Chondrocyte (in vitro differentiated cells): ENCODE measurements at regions not wholly inside any gene's neighbourhood (a gene's known extent, or its start where the extent isn't known, plus 50 kb on each side); places are given as distances from the start of the nearest gene placed in this dataset.

Source experiments
- DNase-seq: peaks from one replicate; pipeline ENCODE4 v3.0.0; 2021; ENCODE audit warnings: mixed read lengths, low spot score
- H3K27ac Mint-ChIP-seq: one replicate; pipeline ENCODE4 v1.8.0; 2021; ENCODE audit warnings: mild to moderate bottlenecking, moderate library complexity, mixed read lengths; ENCODE audit not compliant: unreplicated experiment
- H3K27me3 Mint-ChIP-seq: 2 replicates; pipeline ENCODE4 v1.8.0; 2021; ENCODE audit warnings: low read depth, mixed read lengths
- H3K36me3 Mint-ChIP-seq: 2 replicates; pipeline ENCODE4 v1.8.0; 2021; ENCODE audit warnings: low read depth, mixed read lengths
- H3K4me1 Mint-ChIP-seq: 2 replicates; pipeline ENCODE4 v1.8.0; 2021; ENCODE audit warnings: low read depth, mild to moderate bottlenecking, mixed read lengths
- H3K4me3 Mint-ChIP-seq: one replicate; pipeline ENCODE4 v1.8.0; 2021; ENCODE audit warnings: mild to moderate bottlenecking, moderate library complexity, mixed read lengths; ENCODE audit not compliant: unreplicated experiment
- H3K9me3 Mint-ChIP-seq: 2 replicates; pipeline ENCODE4 v1.8.0; 2021; ENCODE audit warnings: low read depth, mixed read lengths
- CTCF ChIP-seq: fragments of 200-600 bp; sonication (generic); IDR thresholded peaks from 2 replicates; pipeline ENCODE4 v1.5.0; 2021; ENCODE audit warnings: antibody characterized with exemption, mild to moderate bottlenecking, moderate library complexity

GRCh38 chr10:109412353-109412752, 511.0 kb downstream of the XPNPEP1 start:
- H3K36me3 Mint-ChIP-seq, result no peaks in the 10 kb centered on the region
- H3K9me3 Mint-ChIP-seq, result no peaks in the 10 kb centered on the region
- H3K4me1 Mint-ChIP-seq, result no peaks in the 10 kb centered on the region
- no peak overlapping the region for H3K27ac Mint-ChIP-seq
- H3K27me3 Mint-ChIP-seq, result peaks cover 3% of the 10 kb centered on the region
- no peak overlapping the region for H3K4me3 Mint-ChIP-seq
- TF ChIP-seq CTCF, result no peak
- no peak for DNase-seq

GRCh38 chr10:109411917-109412316, 511.4 kb downstream of the XPNPEP1 start:
- Mint-ChIP-seq H3K4me3 (no peak overlapping the region), H3K4me1 (no peaks in the 10 kb centered on the region), H3K9me3 (no peaks in the 10 kb centered on the region), H3K36me3 (no peaks in the 10 kb centered on the region), H3K27me3 (peaks cover 3% of the 10 kb centered on the region), H3K27ac (no peak overlapping the region)
- no peak for DNase-seq
- peak; percentile 26 for TF ChIP-seq CTCF

GRCh38 chr10:109405338-109405737, 518.0 kb downstream of the XPNPEP1 start:
- no peak for TF ChIP-seq CTCF
- H3K36me3 Mint-ChIP-seq, result no peaks in the 10 kb centered on the region
- no peaks in the 10 kb centered on the region for H3K4me1 Mint-ChIP-seq
- H3K27me3 Mint-ChIP-seq, result peaks cover 19% of the 10 kb centered on the region
- H3K4me3 Mint-ChIP-seq, result no peak overlapping the region
- no peak for DNase-seq
- no peak overlapping the region for H3K27ac Mint-ChIP-seq
- no peaks in the 10 kb centered on the region for H3K9me3 Mint-ChIP-seq

GRCh38 chr10:109403551-109403950, 519.8 kb downstream of the XPNPEP1 start:
- H3K27me3 Mint-ChIP-seq, result peaks cover 21% of the 10 kb centered on the region
- no peak for TF ChIP-seq CTCF
- H3K27ac Mint-ChIP-seq, result no peak overlapping the region
- no peak overlapping the region for H3K4me3 Mint-ChIP-seq
- H3K9me3 Mint-ChIP-seq, result no peaks in the 10 kb centered on the region
- DNase-seq, result no peak
- H3K36me3 Mint-ChIP-seq, result no peaks in the 10 kb centered on the region
- no peaks in the 10 kb centered on the region for H3K4me1 Mint-ChIP-seq

- no peak for DNase-seq
- H3K27ac Mint-ChIP-seq, result no peak overlapping the region
- H3K27me3 Mint-ChIP-seq, result no peaks in the 10 kb centered on the region
- H3K4me1 Mint-ChIP-seq, result no peaks in the 10 kb centered on the region
- H3K4me3 Mint-ChIP-seq, result no peak overlapping the region
- no peak for TF ChIP-seq CTCF
- H3K9me3 Mint-ChIP-seq, result peaks cover 21% of the 10 kb centered on the region
- H3K36me3 Mint-ChIP-seq, result no peaks in the 10 kb centered on the region
These were observed 529.9 kb downstream of the XPNPEP1 start for GRCh38 chr10:109393425-109393824.
